HG03025 (cell line): ENCODE measurements at regions not wholly inside any gene's neighbourhood (a gene's known extent, or its start where the extent isn't known, plus 50 kb on each side); places are given as distances from the start of the nearest gene placed in this dataset.

Experiments
- ATAC-seq: cut with Tn5 transposase; IDR thresholded peaks from one replicate; pipeline ENCODE4 v1.9.1; 2021; ENCODE audit warnings: mild to moderate bottlenecking, moderate library complexity; ENCODE audit not compliant: unreplicated experiment, low FRiP score

DNA sequence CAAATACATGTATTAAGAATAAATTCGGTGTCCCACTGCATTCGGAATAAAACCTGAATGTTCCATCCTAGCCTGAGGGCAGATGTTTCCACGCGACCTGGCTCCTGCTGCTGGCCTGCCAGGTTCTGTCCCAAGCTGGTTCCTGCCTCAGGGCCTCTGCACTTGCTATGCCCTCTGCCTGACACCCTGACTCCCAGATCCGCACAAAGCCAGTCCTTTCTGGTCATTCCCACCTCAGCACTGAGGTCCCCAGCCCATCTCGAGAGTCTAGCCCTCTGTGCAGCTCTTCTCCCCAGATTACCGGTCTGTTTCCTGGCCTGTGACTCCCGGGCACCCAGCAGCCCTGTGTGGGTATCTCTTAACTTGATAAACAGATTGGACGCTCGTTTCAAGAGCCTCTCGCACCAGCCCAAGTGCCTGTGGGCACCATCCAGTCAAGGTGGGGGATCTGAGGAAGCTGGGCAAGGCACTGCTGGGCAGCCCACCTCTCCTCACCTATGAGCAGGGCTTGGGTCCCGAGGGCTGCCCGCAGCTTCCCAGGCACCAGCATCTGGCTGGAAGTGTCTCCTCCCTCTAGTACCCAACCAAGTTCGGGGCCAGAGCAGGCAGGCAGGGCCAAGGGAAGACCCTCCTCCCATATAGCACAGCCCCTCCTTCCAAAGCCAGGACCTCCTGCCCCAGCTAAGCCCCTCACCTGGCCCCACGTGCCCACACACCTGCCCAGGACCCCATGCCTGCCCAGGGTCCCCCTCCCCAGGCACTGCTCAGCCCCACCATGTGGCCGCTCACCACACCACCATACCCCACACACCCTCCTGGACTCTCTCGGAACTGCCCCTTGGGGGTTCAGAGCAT lies 132.2 kb downstream of the NCOR2 start:
- ATAC-seq = no peak

- ATAC-seq = no peak
Measured at GRCh38 chr12:124434354-124434753, 133.1 kb downstream of the NCOR2 start.

DNA sequence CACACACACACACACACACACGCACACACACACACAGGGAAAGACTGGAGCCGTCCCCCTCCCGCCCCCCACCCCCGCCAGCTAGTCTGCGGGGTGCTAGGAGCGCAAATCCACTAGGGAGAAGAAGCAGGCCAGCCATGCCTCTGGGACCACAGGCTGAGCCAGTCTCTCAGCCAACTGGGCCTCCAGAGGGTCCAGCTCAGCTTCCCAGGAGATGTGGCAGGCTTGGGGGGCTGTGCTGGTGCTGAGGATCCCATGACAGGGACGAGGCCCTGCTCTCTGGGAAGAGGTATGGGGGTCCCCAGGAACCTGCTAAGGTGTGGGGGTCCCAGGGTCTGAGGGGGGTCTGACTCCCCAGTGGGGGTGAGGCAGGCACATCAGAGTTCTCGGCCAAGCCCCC lies 133.5 kb downstream of the NCOR2 start:
- ATAC-seq = no peak

DNA sequence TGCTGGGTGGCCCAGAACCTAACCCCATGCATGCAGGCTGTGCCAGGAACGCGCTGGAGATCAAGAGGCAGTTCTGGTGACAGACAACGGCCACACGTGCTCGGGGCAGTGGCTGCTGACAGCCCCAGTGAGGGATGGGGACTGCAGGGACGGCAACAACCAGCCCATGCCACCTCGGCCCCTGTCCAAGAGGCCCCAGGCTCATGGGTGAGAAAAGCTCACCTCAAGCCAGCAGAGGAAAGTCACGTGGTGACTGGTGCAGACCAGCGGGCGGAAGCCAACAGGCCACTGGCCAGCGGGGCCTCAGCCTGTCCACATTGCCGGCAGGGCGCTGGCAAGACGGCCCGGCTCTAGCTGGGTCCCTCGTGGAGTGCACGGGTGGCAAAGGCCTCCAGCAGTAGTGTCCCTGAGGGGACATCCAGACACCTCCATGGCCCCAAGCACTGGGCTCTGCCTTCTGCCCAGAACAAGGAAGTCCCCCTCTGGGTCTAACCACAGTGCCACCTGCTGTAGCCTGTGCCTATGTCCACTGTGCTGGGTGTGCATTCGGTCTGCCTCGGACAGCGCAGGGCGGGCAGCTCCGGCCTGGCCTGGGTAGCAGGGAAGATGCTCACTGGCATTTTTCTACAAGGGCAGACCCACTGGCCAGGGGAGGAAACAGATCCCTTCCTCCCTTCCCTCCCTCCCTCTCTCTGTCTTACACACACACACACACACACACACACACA lies 134.1 kb downstream of the NCOR2 start:
- ATAC-seq = no peak

GRCh38 chr12:124432376-124432775 lies 135.0 kb downstream of the NCOR2 start:
- ATAC-seq = no peak

- no peak for ATAC-seq
Measured at GRCh38 chr12:124431971-124432370, 135.4 kb downstream of the NCOR2 start.

DNA sequence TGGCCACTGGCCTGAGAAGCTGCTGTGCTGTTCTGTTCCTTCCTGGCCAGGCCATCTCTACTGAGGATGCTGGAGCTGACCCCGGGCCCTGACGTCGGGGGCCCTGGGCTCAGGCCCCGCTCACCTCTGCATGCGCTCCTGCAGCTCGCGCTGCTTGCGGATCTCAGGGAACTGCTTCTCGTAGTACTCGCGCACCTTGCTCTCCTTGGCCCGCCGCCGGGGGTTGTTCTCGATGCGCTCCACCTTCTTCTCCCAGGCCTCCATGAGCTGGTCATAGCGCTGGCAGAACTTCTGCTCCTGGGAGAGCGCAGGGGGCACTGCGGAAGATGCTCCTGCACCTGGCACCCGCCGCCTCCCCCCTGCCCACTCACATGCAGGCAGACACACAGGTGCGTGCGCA lies 135.6 kb downstream of the RFLNA start:
- ATAC-seq = no peak

DNA sequence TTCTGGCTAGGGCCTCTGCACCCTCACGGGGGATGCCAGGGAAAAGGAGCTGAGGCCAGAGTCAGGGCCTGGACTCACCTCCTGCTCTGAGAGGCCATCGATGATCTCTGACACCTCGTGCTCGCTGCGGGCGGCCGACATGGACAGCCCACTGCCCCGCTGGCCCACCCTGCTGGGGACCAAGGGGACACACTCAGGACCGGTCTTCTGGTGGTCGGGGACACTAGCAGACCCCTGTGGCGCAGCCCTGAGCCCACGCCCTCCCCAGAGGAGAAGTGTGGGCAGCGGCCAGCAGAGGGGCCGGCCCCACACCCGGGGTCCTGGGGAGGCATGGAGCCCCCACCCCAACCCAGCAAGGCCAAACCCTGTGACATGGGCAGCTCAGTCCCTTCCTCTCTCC lies 134.6 kb downstream of the RFLNA start:
- no peak for ATAC-seq

DNA sequence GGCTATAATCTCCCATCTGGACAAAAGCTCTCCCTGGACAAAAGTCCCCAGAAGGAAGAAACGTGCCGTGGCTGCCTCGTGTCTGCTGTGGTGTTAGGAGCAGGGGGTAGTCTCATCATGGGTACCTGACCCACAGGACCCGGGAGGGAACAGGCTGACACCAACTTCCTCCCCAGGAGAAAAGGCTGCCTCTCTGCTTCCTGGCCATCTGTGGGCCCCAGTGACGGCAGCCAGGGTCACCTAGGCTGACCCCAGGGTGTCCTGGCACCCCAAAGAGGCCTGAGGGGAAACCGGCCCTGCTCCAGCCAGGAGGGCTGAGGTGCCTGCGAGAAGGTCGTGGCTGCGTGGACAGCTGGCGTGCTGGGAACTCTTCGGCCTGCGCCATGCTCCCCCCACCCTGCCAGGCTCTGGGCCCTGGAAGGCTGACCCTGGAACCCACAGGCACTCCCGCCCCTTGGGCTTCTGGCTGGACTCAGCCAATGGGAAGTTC lies 133.9 kb downstream of the RFLNA start:
- ATAC-seq = no peak

GRCh38 chr12:124428136-124428791 lies 133.4 kb downstream of the RFLNA start:
- no peak for ATAC-seq

GRCh38 chr12:124426594-124427555 lies 132.0 kb downstream of the RFLNA start:
- no peak for ATAC-seq

- ATAC-seq = no peak
Measured at GRCh38 chr12:124425667-124426066, 130.8 kb downstream of the RFLNA start.

- no peak for ATAC-seq
Measured at GRCh38 chr12:124424516-124424905, 129.6 kb downstream of the RFLNA start.

DNA sequence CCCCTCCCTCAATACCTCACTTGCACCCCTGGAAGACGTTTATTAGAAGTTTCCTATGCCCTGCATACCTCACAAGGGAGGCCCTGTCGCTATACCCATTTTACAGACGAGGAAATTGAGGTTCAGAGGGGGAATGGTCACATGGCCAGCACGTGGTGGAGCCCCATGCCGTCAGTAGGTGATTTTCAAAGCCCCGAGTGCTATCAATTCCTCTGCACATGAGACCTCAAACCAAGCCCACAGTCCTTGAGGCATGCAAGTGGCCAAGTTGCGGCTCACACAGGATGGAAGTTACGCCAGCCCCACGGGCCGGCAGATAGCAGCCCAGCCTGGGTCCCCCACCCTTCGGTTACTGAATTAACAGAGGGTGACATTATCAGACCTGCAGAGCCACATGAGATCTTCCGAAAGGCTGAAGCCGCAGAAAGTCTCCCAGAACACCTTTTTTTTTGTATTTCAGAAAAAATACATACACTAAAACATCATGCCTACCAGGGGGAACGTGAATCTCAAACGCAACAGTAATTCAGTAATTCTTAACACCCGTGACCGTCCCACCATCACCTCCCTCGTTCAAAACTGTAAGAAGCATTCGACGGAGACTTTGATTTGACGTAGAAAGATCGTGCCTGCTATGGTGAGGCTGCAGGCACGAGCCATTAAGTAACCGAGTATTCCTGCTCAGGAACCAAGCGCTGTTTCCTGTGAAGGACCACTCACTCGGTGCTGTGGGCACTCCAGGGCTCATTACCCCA lies 129.0 kb downstream of the RFLNA start:
- ATAC-seq = no peak

- ATAC-seq = no peak
Measured at GRCh38 chr12:124422570-124423523, 128.0 kb downstream of the RFLNA start.

DNA sequence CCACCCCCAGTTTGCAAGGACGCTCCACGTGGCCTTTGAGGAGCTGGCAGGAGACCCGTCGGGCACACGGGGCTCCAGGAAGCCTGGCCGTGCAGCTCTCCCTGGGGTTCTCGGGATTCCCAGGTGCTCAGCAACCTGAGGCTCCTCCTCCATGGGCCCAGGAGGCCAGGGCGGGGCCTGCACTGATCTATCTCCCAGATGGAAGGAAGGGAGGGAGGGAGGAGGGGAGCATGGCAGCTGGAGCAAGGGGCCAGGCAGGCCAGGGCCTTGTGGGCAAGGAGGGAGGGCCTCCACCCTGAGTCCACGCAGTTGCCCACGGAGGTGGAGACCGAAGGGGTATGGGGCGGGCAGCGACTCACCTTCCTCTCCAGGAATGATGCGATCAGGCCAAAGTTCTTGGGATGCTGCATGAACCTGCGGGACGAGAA lies 127.3 kb downstream of the RFLNA start:
- ATAC-seq = no peak

DNA sequence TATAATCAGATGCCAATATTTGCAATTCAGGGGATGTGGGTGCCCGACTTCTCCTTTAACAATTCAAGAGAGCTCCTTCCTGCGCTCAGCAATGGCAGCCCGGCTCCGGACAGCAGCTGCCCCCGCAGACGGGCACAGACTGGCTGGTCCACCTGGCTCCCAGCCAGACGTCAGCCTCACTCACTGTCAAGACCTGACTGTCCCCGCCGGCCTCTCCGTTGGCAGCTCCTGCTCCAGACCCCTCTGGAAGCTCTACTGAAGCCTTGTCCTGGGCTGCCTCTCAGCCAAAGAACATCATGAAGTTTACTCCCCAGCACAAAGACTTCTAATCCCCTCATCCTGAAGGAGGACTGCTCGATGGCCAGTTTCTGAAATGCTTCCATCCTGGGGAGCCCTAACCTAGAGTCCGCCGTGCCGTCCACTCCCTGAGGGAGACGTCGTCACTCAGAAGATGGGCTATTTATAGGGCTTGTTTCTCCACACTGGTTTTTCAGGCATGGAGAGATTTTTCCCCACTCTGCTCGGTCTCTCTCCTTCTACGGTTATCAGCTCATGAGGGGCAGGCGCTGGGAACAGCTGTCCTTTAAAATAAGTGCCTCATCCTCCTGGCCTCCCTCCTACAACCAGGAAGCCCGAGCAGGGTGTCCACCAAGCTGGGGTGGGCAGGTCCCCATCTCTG lies 126.2 kb downstream of the RFLNA start:
- no peak for ATAC-seq
